ENCODE measurements at regions not wholly inside any gene's neighbourhood (a gene's known extent, or its start where the extent isn't known, plus 50 kb on each side); places are given as distances from the start of the nearest gene placed in this dataset.
"Not testable (repeated sequence)": the region's sequence is repeated elsewhere in the genome, so short reads cannot be mapped to it uniquely, and the experiment has no call there.

DNA sequence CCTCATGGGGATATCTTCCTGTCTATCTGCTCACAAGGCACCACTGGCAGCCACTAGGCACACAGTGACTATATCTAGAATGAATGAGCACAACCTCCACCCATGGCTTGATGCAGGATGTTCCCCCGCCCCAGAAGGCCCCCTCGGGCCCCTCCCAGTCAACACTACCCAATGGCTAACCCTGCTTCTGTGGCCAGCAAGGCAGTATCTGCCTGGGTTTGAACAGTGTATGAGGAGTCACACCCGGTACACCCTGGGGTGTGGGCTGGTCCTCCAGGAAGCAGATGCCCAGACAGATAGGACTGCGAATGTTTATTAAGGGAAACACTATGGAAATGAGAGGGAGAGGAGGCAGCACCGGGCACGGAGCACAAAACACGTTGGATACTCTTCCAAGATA is 58.3 kb upstream of the MRGPRE start:
- not testable (repeated sequence) for TF ChIP-seq POLR2A, POLR2AphosphoS5, POU2F2, TAF1 (IDR thresholded peaks at IDR 0.05; ENCODE audit: low read depth, low read length)
